Calu3 (cell line): ENCODE measurements at regions not wholly inside any gene's neighbourhood (a gene's known extent, or its start where the extent isn't known, plus 50 kb on each side); places are given as distances from the start of the nearest gene placed in this dataset.

Experiments used
- BruUV-seq: library from RNA; stranded (reverse); fragments of 400-500 nt; replicated peaks from 2 replicates; lab custom pipeline; 2021; lab: Mats Ljungman, UMichigan
- CTCF ChIA-PET: fragments of 300-600 bp; sonication (Branson Sonifier 250); formaldehyde crosslinking; loops from one replicate; lab custom pipeline; 2022; ENCODE audit warnings: antibody characterized with exemption; lab: Charles Lee
- DNase-seq: peaks from one replicate; pipeline ENCODE4 v3.0.0; 2022
- H3K27ac Mint-ChIP-seq: one replicate; pipeline ENCODE4 v1.8.0; 2022; ENCODE audit warnings: mixed read lengths; ENCODE audit not compliant: unreplicated experiment
- H3K27me3 Mint-ChIP-seq: one replicate; pipeline ENCODE4 v1.8.0; 2022; ENCODE audit warnings: mixed read lengths; ENCODE audit not compliant: unreplicated experiment
- H3K36me3 Mint-ChIP-seq: one replicate; pipeline ENCODE4 v1.8.0; 2022; ENCODE audit warnings: mild to moderate bottlenecking, moderate library complexity, mixed read lengths; ENCODE audit not compliant: insufficient read depth, unreplicated experiment
- H3K4me1 Mint-ChIP-seq: one replicate; pipeline ENCODE4 v1.8.0; 2022; ENCODE audit warnings: mild to moderate bottlenecking, low read depth, mixed read lengths; ENCODE audit not compliant: unreplicated experiment
- H3K4me3 Mint-ChIP-seq: one replicate; pipeline ENCODE4 v1.8.0; 2022; ENCODE audit warnings: mild to moderate bottlenecking, low read depth, moderate library complexity, mixed read lengths; ENCODE audit not compliant: unreplicated experiment
- H3K9me3 Mint-ChIP-seq: one replicate; pipeline ENCODE4 v1.8.0; 2022; ENCODE audit warnings: low read depth, mixed read lengths; ENCODE audit not compliant: unreplicated experiment
- CTCF ChIP-seq: fragments of 200-600 bp; IDR thresholded peaks from one replicate; pipeline ENCODE4 v1.8.0; 2022; ENCODE audit warnings: antibody characterized with exemption; ENCODE audit not compliant: unreplicated experiment
- intact Hi-C: fragments of 100-400 bp; cut with micrococcal nuclease; formaldehyde crosslinking; loops from one replicate; pipeline ENCODE4 v1.10.0; 2022; ENCODE audit not compliant: unreplicated experiment

DNA sequence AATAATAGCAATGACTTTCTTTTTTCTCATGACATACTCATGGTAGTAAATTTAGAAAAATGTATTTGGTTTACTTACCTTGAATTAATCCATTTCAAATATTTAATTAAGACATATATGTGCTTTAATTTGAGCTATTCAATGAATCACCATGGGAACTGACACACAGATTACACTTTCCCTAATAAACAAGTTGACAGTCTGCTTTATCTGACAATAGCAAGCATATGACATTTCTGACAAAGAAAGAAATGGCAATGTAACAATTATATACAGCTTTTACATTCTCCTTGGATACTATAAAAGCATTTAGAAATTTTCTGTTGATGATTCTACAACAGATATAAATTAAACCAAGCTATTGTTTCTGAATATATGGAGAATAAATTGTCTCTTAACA is 382.5 kb downstream of the CYLC2 start:
- intact Hi-C loops: no loop called here

GRCh38 chr9:103397868-103398600 is 402.9 kb downstream of the CYLC2 start:
- peak; percentile 56 for DNase-seq
- Mint-ChIP-seq H3K27ac (no peak overlapping the region), H3K4me3 (no peak overlapping the region), H3K4me1 (no peaks in the 10 kb centered on the region), H3K9me3 (no peaks in the 10 kb centered on the region), H3K27me3 (no peaks in the 10 kb centered on the region), H3K36me3 (no peaks in the 10 kb centered on the region)
- CTCF ChIA-PET: no interaction called here
- intact Hi-C loops: loop anchor here (10.0 kb wide), 1 partner anchor 1347 kb away; the partner anchor contains the start of gene NIPSNAP3A
- no TSS peak for BruUV-seq
- peak; percentile 56 for TF ChIP-seq CTCF

More for the DNA sequence above, 382.5 kb downstream of the CYLC2 start:
- CTCF ChIA-PET: no interaction called here
- H3K36me3 Mint-ChIP-seq: no peaks in the 10 kb centered on the region
- H3K27me3 Mint-ChIP-seq: no peaks in the 10 kb centered on the region
- H3K4me3 Mint-ChIP-seq: no peak overlapping the region
- TF ChIP-seq CTCF: no peak
- no peak for DNase-seq
- no peaks in the 10 kb centered on the region for H3K4me1 Mint-ChIP-seq
- H3K9me3 Mint-ChIP-seq: no peaks in the 10 kb centered on the region
- H3K27ac Mint-ChIP-seq: no peak overlapping the region
- BruUV-seq: no TSS peak

DNA sequence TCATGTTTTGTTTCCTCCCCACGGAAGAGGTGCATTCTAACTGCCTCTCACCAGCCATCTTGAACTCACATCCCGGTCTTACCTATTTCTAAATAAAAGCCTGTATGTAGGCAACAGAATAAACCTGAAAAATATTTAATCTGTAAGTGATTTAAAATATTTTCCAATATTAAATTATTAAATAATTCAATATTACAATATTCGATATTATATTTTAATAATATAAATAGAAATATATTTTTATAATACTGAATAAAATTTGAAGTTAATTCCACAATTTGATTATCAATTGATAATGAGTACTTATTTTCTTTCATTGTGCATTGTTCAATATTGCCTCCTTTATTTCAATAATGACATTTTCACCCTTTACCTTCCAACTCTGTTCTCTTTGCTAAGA is 404.4 kb downstream of the CYLC2 start:
- Mint-ChIP-seq H3K27ac (no peak overlapping the region), H3K4me1 (no peaks in the 10 kb centered on the region), H3K9me3 (no peaks in the 10 kb centered on the region), H3K27me3 (no peaks in the 10 kb centered on the region), H3K4me3 (no peak overlapping the region), H3K36me3 (no peaks in the 10 kb centered on the region)
- BruUV-seq: no TSS peak
- no peak for TF ChIP-seq CTCF
- CTCF ChIA-PET: no interaction called here
- DNase-seq: no peak
- intact Hi-C loops: loop anchor here (10.0 kb wide), 1 partner anchor 1345 kb away; the partner anchor contains the start of gene NIPSNAP3A

GRCh38 chr9:103407260-103407659 is 412.1 kb downstream of the CYLC2 start:
- intact Hi-C loops: no loop called here
- CTCF ChIA-PET: no interaction called here

More at GRCh38 chr9:103407260-103407659, 412.1 kb downstream of the CYLC2 start:
- H3K4me1 Mint-ChIP-seq: no peaks in the 10 kb centered on the region
- no peak for DNase-seq
- no peaks in the 10 kb centered on the region for H3K36me3 Mint-ChIP-seq
- BruUV-seq: no TSS peak
- no peaks in the 10 kb centered on the region for H3K27me3 Mint-ChIP-seq
- no peak overlapping the region for H3K4me3 Mint-ChIP-seq
- H3K27ac Mint-ChIP-seq: no peak overlapping the region
- H3K9me3 Mint-ChIP-seq: no peaks in the 10 kb centered on the region
- TF ChIP-seq CTCF: no peak
